Kidney epithelial cell (primary cell): ENCODE measurements at regions not wholly inside any gene's neighbourhood (a gene's known extent, or its start where the extent isn't known, plus 50 kb on each side); places are given as distances from the start of the nearest gene placed in this dataset.
"Not testable (repeated sequence)": the region's sequence is repeated elsewhere in the genome, so short reads cannot be mapped to it uniquely, and the experiment has no call there.

Experiments used
- DNase-seq: peaks from one replicate; pipeline ENCODE4 v3.0.0-alpha.2; 2010; ENCODE audit warnings: low read depth
- H3K27me3 ChIP-seq: 2 replicates; pipeline ENCODE4 v1.6.0; 2011; ENCODE audit warnings: low read length; ENCODE audit not compliant: control insufficient read depth, insufficient read depth
- H3K36me3 ChIP-seq: 2 replicates; pipeline ENCODE4 v1.5.1; 2011; ENCODE audit warnings: low read length; ENCODE audit not compliant: control insufficient read depth, insufficient read depth
- H3K4me3 ChIP-seq: 2 replicates; pipeline ENCODE4 v1.5.1; 2011; ENCODE audit warnings: low read depth, mild to moderate bottlenecking, control low read depth, low read length
- TF ChIP-seq, protein P1 (sequence below): IDR thresholded peaks from 2 replicates; pipeline ENCODE4 v1.5.1; 2011; ENCODE audit warnings: mild to moderate bottlenecking, moderate library complexity, low read length, control low read depth, inconsistent platforms; ENCODE audit not compliant: insufficient read depth, poor library complexity, severe bottlenecking

GRCh38 chr12:104886418-104887401 is 71.4 kb downstream of the SLC41A2 start:
- no peaks in the 10 kb centered on the region for H3K36me3 ChIP-seq
- H3K4me3 ChIP-seq = no peak overlapping the region
- H3K27me3 ChIP-seq = no peaks in the 10 kb centered on the region
- TF ChIP-seq, protein P1, sequence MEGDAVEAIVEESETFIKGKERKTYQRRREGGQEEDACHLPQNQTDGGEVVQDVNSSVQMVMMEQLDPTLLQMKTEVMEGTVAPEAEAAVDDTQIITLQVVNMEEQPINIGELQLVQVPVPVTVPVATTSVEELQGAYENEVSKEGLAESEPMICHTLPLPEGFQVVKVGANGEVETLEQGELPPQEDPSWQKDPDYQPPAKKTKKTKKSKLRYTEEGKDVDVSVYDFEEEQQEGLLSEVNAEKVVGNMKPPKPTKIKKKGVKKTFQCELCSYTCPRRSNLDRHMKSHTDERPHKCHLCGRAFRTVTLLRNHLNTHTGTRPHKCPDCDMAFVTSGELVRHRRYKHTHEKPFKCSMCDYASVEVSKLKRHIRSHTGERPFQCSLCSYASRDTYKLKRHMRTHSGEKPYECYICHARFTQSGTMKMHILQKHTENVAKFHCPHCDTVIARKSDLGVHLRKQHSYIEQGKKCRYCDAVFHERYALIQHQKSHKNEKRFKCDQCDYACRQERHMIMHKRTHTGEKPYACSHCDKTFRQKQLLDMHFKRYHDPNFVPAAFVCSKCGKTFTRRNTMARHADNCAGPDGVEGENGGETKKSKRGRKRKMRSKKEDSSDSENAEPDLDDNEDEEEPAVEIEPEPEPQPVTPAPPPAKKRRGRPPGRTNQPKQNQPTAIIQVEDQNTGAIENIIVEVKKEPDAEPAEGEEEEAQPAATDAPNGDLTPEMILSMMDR = no peak
- no peak for DNase-seq

DNA sequence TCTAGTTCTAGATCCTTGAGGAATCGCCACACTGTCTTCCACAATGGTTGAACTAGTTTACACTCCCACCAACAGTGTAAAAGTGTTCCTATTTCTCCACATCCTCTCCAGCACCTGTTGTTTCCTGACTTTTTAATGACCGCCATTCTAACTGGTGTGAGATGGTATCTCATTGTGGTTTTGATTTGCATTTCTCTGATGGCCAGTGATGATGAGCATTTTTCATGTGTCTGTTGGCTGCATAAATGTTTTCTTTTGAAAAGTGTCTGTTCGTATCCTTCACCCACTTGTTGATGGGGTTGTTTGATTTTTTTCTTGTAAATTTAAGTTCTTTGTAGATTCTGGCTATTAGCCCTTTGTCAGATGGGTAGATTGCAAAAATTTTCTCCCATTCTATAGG is 79.2 kb downstream of the SLC41A2 start:
- H3K36me3 ChIP-seq, H3K27me3 ChIP-seq, DNase-seq, H3K4me3 ChIP-seq: not testable (repeated sequence)

GRCh38 chr12:104877103-104877705 is 80.9 kb downstream of the SLC41A2 start:
- TF ChIP-seq, protein P1 = peak; percentile 58
- H3K36me3 ChIP-seq = no peaks in the 10 kb centered on the region
- no peaks in the 10 kb centered on the region for H3K27me3 ChIP-seq
- no peak overlapping the region for H3K4me3 ChIP-seq
- no peak for DNase-seq

- H3K27me3 ChIP-seq = no peaks in the 10 kb centered on the region
- TF ChIP-seq, protein P1 = no peak
- H3K36me3 ChIP-seq = no peaks in the 10 kb centered on the region
- H3K4me3 ChIP-seq = no peak overlapping the region
- DNase-seq = no peak
Observed at GRCh38 chr12:104873374-104873773, 84.7 kb downstream of the SLC41A2 start.

DNA sequence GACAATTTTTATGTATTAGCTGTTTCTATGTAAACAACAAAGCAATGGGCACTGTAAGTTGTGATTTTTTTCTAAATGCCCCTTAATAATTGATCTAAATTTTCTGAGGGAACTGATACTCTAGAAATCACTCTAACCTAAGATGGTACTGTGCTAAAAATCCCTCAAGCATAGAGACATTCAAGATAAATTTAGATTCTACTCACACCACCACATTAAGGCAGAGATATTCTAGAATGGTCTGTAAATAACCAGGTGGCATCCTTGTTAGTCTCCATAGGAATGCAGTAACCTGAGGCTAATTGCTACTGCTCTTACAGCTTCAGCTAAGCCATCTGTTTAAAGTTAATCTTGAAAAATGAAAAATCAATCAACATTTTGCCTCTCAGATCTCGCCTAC is 87.3 kb downstream of the SLC41A2 start:
- Histone ChIP-seq H3K36me3 (no peaks in the 10 kb centered on the region), H3K4me3 (no peak overlapping the region), H3K27me3 (no peaks in the 10 kb centered on the region)
- TF ChIP-seq, protein P1 = no peak
- no peak for DNase-seq

GRCh38 chr12:104866291-104866690 is 91.8 kb downstream of the SLC41A2 start:
- no peaks in the 10 kb centered on the region for H3K36me3 ChIP-seq
- TF ChIP-seq, protein P1 = no peak
- no peak for DNase-seq
- H3K4me3 ChIP-seq = no peak overlapping the region
- no peaks in the 10 kb centered on the region for H3K27me3 ChIP-seq
